HFFc6 (cell line): ENCODE measurements at regions not wholly inside any gene's neighbourhood (a gene's known extent, or its start where the extent isn't known, plus 50 kb on each side); places are given as distances from the start of the nearest gene placed in this dataset.

ENCODE experiments used
- DNase-seq: peaks from one replicate; pipeline ENCODE4 v3.0.0-alpha.2; 2018
- H3K27ac Mint-ChIP-seq: 2 replicates; pipeline ENCODE4 v1.8.0; 2020; ENCODE audit warnings: mild to moderate bottlenecking, mixed read lengths
- H3K27me3 Mint-ChIP-seq: 2 replicates; pipeline ENCODE4 v1.8.0; 2021; ENCODE audit warnings: mild to moderate bottlenecking, moderate library complexity, mixed read lengths; ENCODE audit not compliant: insufficient read depth
- H3K36me3 Mint-ChIP-seq: 2 replicates; pipeline ENCODE4 v1.8.0; 2021; ENCODE audit warnings: low read depth, mixed read lengths
- H3K4me1 Mint-ChIP-seq: 2 replicates; pipeline ENCODE4 v1.8.0; 2020; ENCODE audit warnings: low read depth, mixed read lengths
- H3K4me3 Mint-ChIP-seq: 2 replicates; pipeline ENCODE4 v1.8.0; 2020; ENCODE audit warnings: mild to moderate bottlenecking, moderate library complexity, mixed read lengths
- H3K9me3 Mint-ChIP-seq: 2 replicates; pipeline ENCODE4 v1.8.0; 2020; ENCODE audit warnings: mild to moderate bottlenecking, mixed read lengths
- TF ChIP-seq, protein P1 (sequence below): fragments of 200-600 bp; sonication (generic); IDR thresholded peaks from 2 replicates; pipeline ENCODE4 v1.5.0; 2021; ENCODE audit warnings: antibody characterized with exemption, mild to moderate bottlenecking

DNA sequence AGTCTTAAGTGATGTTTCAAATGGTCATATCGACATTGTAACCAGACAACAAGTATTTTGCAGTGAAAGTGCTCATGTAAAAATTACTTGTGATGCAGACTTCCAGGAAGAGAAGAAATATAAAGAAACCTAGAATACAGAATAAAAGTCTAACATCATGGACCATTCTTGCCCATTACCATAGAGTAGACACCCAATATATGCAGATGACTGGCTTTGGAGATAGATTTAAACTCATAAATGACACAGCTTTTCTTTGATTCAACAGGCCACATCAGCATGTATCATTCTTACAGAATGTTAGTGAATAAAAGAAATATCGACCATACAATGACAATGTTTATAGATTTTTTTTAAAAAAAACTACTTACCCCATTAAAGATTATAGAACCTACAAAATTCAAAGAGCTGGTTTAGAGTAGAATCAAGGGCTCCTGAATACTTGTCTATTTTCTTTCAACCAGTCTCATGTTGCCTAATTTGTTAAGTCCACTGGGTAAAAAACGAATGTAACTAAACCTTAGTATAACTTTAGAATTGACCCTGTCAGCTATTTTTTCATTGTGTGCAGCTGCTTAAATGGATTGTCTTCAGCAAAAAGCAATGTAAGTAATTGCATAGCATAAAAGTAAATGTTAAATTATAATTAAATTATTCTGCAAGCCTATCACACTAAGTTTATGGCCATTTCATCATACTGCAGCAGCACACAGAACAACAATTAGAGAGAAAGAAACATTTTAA, 268.7 kb upstream of the AGTR1 start:
- DNase-seq = no peak
- H3K27me3 Mint-ChIP-seq = no peaks in the 10 kb centered on the region; the same call in 1 of the 2 replicates
- H3K4me3 Mint-ChIP-seq = no peak overlapping the region
- H3K36me3 Mint-ChIP-seq = no peaks in the 10 kb centered on the region
- H3K9me3 Mint-ChIP-seq = no peaks in the 10 kb centered on the region
- TF ChIP-seq, protein P1, sequence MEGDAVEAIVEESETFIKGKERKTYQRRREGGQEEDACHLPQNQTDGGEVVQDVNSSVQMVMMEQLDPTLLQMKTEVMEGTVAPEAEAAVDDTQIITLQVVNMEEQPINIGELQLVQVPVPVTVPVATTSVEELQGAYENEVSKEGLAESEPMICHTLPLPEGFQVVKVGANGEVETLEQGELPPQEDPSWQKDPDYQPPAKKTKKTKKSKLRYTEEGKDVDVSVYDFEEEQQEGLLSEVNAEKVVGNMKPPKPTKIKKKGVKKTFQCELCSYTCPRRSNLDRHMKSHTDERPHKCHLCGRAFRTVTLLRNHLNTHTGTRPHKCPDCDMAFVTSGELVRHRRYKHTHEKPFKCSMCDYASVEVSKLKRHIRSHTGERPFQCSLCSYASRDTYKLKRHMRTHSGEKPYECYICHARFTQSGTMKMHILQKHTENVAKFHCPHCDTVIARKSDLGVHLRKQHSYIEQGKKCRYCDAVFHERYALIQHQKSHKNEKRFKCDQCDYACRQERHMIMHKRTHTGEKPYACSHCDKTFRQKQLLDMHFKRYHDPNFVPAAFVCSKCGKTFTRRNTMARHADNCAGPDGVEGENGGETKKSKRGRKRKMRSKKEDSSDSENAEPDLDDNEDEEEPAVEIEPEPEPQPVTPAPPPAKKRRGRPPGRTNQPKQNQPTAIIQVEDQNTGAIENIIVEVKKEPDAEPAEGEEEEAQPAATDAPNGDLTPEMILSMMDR = no peak
- no peak overlapping the region for H3K27ac Mint-ChIP-seq
- H3K4me1 Mint-ChIP-seq = no peaks in the 10 kb centered on the region

DNA sequence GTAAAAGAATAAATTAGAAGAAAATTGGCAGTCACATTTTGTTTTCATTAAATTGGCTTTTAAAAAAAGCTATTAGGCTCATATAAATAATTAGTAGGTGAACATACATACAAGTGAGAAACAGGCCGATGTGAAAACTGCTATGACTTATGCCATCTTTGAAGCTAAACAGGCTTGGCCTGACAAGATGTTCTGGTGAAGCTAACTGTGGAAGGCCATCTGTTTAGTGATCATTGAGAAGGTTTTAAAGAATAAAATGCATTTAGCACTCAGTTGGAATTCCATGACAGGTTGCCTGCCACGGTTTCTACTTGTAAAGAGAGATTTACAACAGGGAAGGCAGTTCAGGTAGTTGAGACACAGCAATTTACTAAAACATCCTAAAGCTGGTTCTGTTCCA, 264.0 kb upstream of the AGTR1 start:
- TF ChIP-seq, protein P1 = no peak
- Mint-ChIP-seq H3K4me3 (no peak overlapping the region), H3K4me1 (no peaks in the 10 kb centered on the region), H3K27ac (no peak overlapping the region), H3K9me3 (no peaks in the 10 kb centered on the region), H3K36me3 (no peaks in the 10 kb centered on the region), H3K27me3 (no peaks in the 10 kb centered on the region)
- DNase-seq = no peak

DNA sequence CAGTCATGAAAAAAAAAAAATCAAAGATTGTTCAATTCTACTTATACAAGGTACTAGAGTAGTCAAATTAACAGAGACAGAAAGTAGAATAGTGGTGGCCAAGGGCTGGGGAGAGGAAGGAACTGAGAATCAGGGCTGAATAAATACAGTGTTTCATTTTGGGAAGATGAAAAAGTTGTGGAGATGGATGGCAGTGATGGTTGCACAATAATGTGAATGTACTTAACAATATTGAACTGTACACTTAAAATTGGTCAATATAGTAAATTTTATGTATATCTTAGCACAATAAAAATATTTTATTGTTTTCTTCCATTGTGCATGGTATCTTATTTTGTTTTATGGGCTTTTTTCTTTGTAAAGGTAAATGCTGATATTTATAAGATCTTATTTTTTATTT, 262.2 kb upstream of the AGTR1 start:
- no peak overlapping the region for H3K4me3 Mint-ChIP-seq
- no peak overlapping the region for H3K27ac Mint-ChIP-seq
- no peak for DNase-seq
- no peaks in the 10 kb centered on the region for H3K9me3 Mint-ChIP-seq
- H3K27me3 Mint-ChIP-seq = no peaks in the 10 kb centered on the region
- no peaks in the 10 kb centered on the region for H3K4me1 Mint-ChIP-seq
- TF ChIP-seq, protein P1 = no peak
- H3K36me3 Mint-ChIP-seq = no peaks in the 10 kb centered on the region

DNA sequence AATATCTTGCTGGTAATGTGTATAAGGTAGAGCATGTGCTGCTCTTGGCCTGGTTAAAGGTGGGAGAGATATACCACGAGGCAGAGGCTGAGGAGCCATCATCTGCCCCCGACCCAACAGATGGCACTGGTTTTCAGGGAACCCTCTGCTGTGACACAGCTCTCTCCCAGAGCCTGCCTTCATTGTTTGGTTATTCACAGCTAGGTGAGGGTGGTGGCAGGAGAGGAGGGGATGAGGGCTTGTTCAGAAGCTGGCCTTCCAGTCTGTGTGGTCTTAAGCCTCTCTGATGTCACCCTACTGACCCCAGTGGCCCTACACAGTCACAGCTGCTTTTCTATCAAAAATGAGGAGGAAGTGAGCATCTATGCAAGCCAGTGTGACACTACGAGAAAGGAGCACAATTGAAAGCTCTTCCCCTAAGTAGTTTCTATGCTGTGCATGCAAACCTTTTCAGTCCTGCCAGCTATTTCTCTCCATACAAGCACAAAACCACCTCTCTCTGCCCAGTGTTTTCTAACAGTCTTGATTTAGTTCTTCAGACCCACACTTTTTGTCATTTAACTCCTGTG, 258.4 kb upstream of the AGTR1 start:
- Mint-ChIP-seq H3K4me3 (no peak overlapping the region), H3K4me1 (no peaks in the 10 kb centered on the region), H3K36me3 (no peaks in the 10 kb centered on the region), H3K27ac (no peak overlapping the region), H3K27me3 (no peaks in the 10 kb centered on the region), H3K9me3 (no peaks in the 10 kb centered on the region)
- no peak for DNase-seq
- TF ChIP-seq, protein P1 = no peak

DNA sequence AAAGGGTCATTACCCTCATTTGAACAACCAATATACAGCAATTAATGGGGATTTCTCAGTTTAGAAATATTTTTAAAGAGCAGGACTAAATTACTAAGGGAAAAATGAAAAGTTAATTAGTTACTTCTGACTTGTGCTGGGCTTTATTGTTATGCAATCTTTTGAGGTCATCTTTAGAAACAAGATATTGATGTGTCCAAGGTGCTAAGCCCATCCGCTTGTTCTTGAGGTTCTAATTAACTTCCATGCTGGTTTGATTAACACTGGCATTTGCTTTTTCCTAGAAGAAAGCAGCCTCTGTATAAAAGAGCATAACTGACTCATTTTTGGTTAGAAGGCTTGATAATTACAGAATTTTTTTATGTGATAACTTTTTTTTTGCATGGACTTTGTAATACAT, 256.5 kb upstream of the AGTR1 start:
- no peaks in the 10 kb centered on the region for H3K4me1 Mint-ChIP-seq
- TF ChIP-seq, protein P1 = no peak
- no peak overlapping the region for H3K27ac Mint-ChIP-seq
- H3K36me3 Mint-ChIP-seq = no peaks in the 10 kb centered on the region
- no peaks in the 10 kb centered on the region for H3K9me3 Mint-ChIP-seq
- DNase-seq = no peak
- H3K27me3 Mint-ChIP-seq = no peaks in the 10 kb centered on the region
- no peak overlapping the region for H3K4me3 Mint-ChIP-seq
